ENCODE measurements at regions not wholly inside any gene's neighbourhood (a gene's known extent, or its start where the extent isn't known, plus 50 kb on each side); places are given as distances from the start of the nearest gene placed in this dataset.

DNA sequence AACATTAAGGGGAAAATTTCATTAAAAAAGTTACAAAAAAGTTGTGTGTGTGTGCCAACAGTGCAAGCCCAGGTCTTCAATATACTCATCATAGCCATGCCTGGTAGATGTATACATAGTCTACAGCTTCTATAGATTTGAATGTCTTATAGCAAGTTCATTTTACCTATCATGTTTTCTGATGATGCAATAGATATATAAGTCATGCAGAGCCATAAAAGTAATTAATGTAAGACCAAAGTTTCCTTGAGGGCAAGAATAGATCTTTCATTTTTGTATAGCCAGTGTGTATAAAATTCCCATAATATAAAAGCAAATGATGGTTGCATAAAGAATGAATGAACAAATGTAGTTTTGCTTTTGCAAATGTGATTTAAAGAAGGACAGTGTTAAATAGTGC lies 1138.4 kb downstream of the TBL1XR1 start:
- intact Hi-C loops (cut with micrococcal nuclease), result no loop called here
- no peak overlapping the region for H3K4me3 ChIP-seq (replicated peaks in 1 of 3; ENCODE audit: low read depth in 2 of 3, low read length in 3 of 3)
- Mint-ChIP-seq H3K4me3 (no peak overlapping the region), H3K36me3 (no peaks in the 10 kb centered on the region), H3K27me3 (ENCODE audit: low read depth in 3 of 3) (no peaks in the 10 kb centered on the region), H3K27ac (no peak overlapping the region), H3K9me3 (peaks cover 0 to 3% (median 1%) of the 10 kb centered on the region in 7 donors), H3K4me1 (no peaks in the 10 kb centered on the region)
- H2AFZ ChIP-seq (ENCODE audit: insufficient read depth, low read depth, low read length, poor library complexity, severe bottlenecking), result no peak overlapping the region
- H3K36me3 ChIP-seq (replicated peaks in 1 of 2; ENCODE audit: control insufficient read depth in 1 of 2, insufficient read depth in 2 of 2, low read length in 2 of 2), result no peaks in the 10 kb centered on the region
- H3K79me2 ChIP-seq (ENCODE audit: insufficient read depth, low read length), result no peaks in the 10 kb centered on the region
- no peaks in the 10 kb centered on the region for H3K4me1 ChIP-seq (ENCODE audit: control insufficient read depth in 1 of 2, insufficient read depth in 2 of 2, low read length in 2 of 2)
- no peaks in the 10 kb centered on the region for H4K20me1 ChIP-seq (ENCODE audit: insufficient read depth, low read length)
- TF ChIP-seq CTCF (IDR thresholded peaks at IDR 0.05), result no peak
- no peak overlapping the region for H3K27ac ChIP-seq (ENCODE audit: low read depth in 1 of 2, low read length in 2 of 2)
- peaks cover 0 to 13% of the 10 kb centered on the region in 2 donors for H3K9me3 ChIP-seq (replicated peaks in 1 of 2; ENCODE audit: control insufficient read depth in 1 of 2, insufficient read depth in 1 of 2, low read length in 2 of 2)
- H3K27me3 ChIP-seq (ENCODE audit: control insufficient read depth in 2 of 2, insufficient read depth in 2 of 2, low read length in 2 of 2), result no peaks in the 10 kb centered on the region
- H3K4me2 ChIP-seq (replicated peaks; ENCODE audit: extremely low read depth, low read length, poor library complexity, severe bottlenecking), result no peak overlapping the region
- H3K9ac ChIP-seq (ENCODE audit: insufficient read depth, low read length, poor library complexity, severe bottlenecking), result no peak overlapping the region
- no peak for DNase-seq

GRCh38 chr3:176055836-176056235 lies 1141.4 kb downstream of the TBL1XR1 start:
- Mint-ChIP-seq H3K36me3 (no peaks in the 10 kb centered on the region), H3K4me3 (no peak overlapping the region), H3K27me3 (ENCODE audit: low read depth in 3 of 3) (no peaks in the 10 kb centered on the region), H3K9me3 (peaks cover 0 to 3% (median 2%) of the 10 kb centered on the region in 7 donors), H3K27ac (no peak overlapping the region), H3K4me1 (no peaks in the 10 kb centered on the region)
- Histone ChIP-seq H3K4me3 (replicated peaks in 1 of 3; ENCODE audit: low read depth in 2 of 3, low read length in 3 of 3) (no peak overlapping the region), H3K9me3 (replicated peaks in 1 of 2; ENCODE audit: control insufficient read depth in 1 of 2, insufficient read depth in 1 of 2, low read length in 2 of 2) (peaks cover 0 to 13% of the 10 kb centered on the region in 2 donors), H3K36me3 (replicated peaks in 1 of 2; ENCODE audit: control insufficient read depth in 1 of 2, insufficient read depth in 2 of 2, low read length in 2 of 2) (no peaks in the 10 kb centered on the region), H4K20me1 (ENCODE audit: insufficient read depth, low read length) (no peaks in the 10 kb centered on the region), H3K4me2 (replicated peaks; ENCODE audit: extremely low read depth, low read length, poor library complexity, severe bottlenecking) (no peak overlapping the region), H3K27ac (ENCODE audit: low read depth in 1 of 2, low read length in 2 of 2) (no peak overlapping the region), H3K9ac (ENCODE audit: insufficient read depth, low read length, poor library complexity, severe bottlenecking) (no peak overlapping the region), H3K4me1 (ENCODE audit: control insufficient read depth in 1 of 2, insufficient read depth in 2 of 2, low read length in 2 of 2) (no peaks in the 10 kb centered on the region), H3K79me2 (ENCODE audit: insufficient read depth, low read length) (no peaks in the 10 kb centered on the region), H3K27me3 (ENCODE audit: control insufficient read depth in 2 of 2, insufficient read depth in 2 of 2, low read length in 2 of 2) (no peaks in the 10 kb centered on the region), H2AFZ (ENCODE audit: insufficient read depth, low read depth, low read length, poor library complexity, severe bottlenecking) (no peak overlapping the region)
- no peak for TF ChIP-seq CTCF (IDR thresholded peaks at IDR 0.05)
- DNase-seq, result no peak
- intact Hi-C loops (cut with micrococcal nuclease), result no loop called here
- 85% methylated on average over 4 of the region's 6 CpGs for WGBS (ENCODE audit: insufficient coverage)
